GM12878 (cell line): ENCODE measurements at regions not wholly inside any gene's neighbourhood (a gene's known extent, or its start where the extent isn't known, plus 50 kb on each side); places are given as distances from the start of the nearest gene placed in this dataset.

Source experiments
- ATAC-seq: fragments of 200-7000 bp; cut with Tn5 transposase; 3 replicates; pipeline ENCODE4 v1.9.1; 2020; ENCODE audit warnings: mild to moderate bottlenecking, moderate library complexity
- BruUV-seq: library from RNA; stranded (reverse); fragments of 400-500 nt; replicated peaks from 2 replicates; lab custom pipeline; 2021; lab: Mats Ljungman, UMichigan
- CTCF ChIA-PET: fragments of 300-600 bp; sonication (Branson Sonifier 250); formaldehyde crosslinking; extraction: SDS; loops from one replicate; lab custom pipeline; 2021; ENCODE audit warnings: inconsistent platforms; lab: Yijun Ruan, JAX
- POLR2A ChIA-PET: fragments of 350-600 bp; formaldehyde crosslinking; extraction: SDS; loops from one replicate; lab custom pipeline; 2021; ENCODE audit warnings: inconsistent platforms; lab: Charles Lee
- RAD21 ChIA-PET: fragments of 300-600 bp; sonication (Branson Sonifier 250); formaldehyde crosslinking; loops from one replicate; lab custom pipeline; 2023; ENCODE audit warnings: antibody characterized with exemption; ENCODE audit not compliant: unreplicated experiment; lab: Charles Lee
- SMC1A ChIA-PET: fragments of 300-600 bp; sonication (Branson Sonifier 250); formaldehyde crosslinking; loops from one replicate; lab custom pipeline; 2023; ENCODE audit not compliant: unreplicated experiment, uncharacterized antibody; lab: Charles Lee
- DNase-seq: peaks from one replicate; pipeline ENCODE4 v3.0.0-alpha.2; 2011; ENCODE audit warnings: low read depth, low spot score
- FAIRE-seq: peaks from 3 replicates; lab custom pipeline; 2011; peaks lifted over from hg19 to GRCh38; lab: Jason Lieb, UNC
- H2AFZ ChIP-seq: 2 replicates; pipeline ENCODE4 v1.6.0; 2011; ENCODE audit warnings: low read depth, low read length, control low read depth; ENCODE audit not compliant: control insufficient read depth
- H3K27ac ChIP-seq: 2 replicates; pipeline ENCODE4 v1.5.1; 2011; ENCODE audit warnings: control low read depth; ENCODE audit not compliant: control insufficient read depth, insufficient read depth
- H3K27me3 ChIP-seq, 2 experiments: replicated peaks in 1 of 2; 2 replicates each; pipeline versions ENCODE4 v1.6.0 to v1.6.1; 2011; ENCODE audit warnings: low read length in 1 of 2; ENCODE audit not compliant: control insufficient read depth in 2 of 2, insufficient read depth in 2 of 2
- H3K36me3 ChIP-seq, 2 experiments: 2 replicates each; pipeline ENCODE4 v1.5.1; 2011; ENCODE audit warnings: low read length in 1 of 2; ENCODE audit not compliant: control insufficient read depth in 2 of 2, insufficient read depth in 2 of 2
- H3K4me1 ChIP-seq: 2 replicates; pipeline ENCODE4 v1.6.1; 2011; ENCODE audit warnings: mild to moderate bottlenecking, low read length, moderate library complexity, mixed read lengths; ENCODE audit not compliant: control insufficient read depth, insufficient read depth
- H3K4me2 ChIP-seq: 2 replicates; pipeline ENCODE4 v1.6.0; 2011; ENCODE audit warnings: control low read depth; ENCODE audit not compliant: control insufficient read depth, insufficient read depth
- H3K4me3 ChIP-seq: fragments of 200-600 bp; sonication (generic); 2 replicates; pipeline ENCODE4 v1.5.1; 2016
- H3K79me2 ChIP-seq: 2 replicates; pipeline ENCODE4 v1.6.0; 2011; ENCODE audit warnings: low read length; ENCODE audit not compliant: control insufficient read depth, insufficient read depth
- H3K9ac ChIP-seq: 2 replicates; pipeline ENCODE4 v1.8.0; 2011; ENCODE audit warnings: low read length, control low read depth, mixed read lengths; ENCODE audit not compliant: control insufficient read depth, insufficient read depth
- H3K9me3 ChIP-seq: replicated peaks from 3 replicates; pipeline ENCODE4 v1.5.1; 2011; ENCODE audit warnings: mild to moderate bottlenecking, low read length; ENCODE audit not compliant: control insufficient read depth, insufficient read depth
- H4K20me1 ChIP-seq: 2 replicates; pipeline ENCODE4 v1.6.0; 2011; ENCODE audit not compliant: control insufficient read depth, insufficient read depth
- BHLHE40 ChIP-seq, 2 experiments: fragments of 450-650 bp in 1 of 2; IDR thresholded peaks; 2 replicates each; pipeline ENCODE4 v1.6.1; 2011 to 2017; ENCODE audit warnings: low read depth in 2 of 2, borderline replicate concordance in 1 of 2, improper control_type of control experiment in 1 of 2, low read length in 1 of 2, mild to moderate bottlenecking in 1 of 2
- CREM ChIP-seq: IDR thresholded peaks from 2 replicates; pipeline ENCODE4 v1.6.1; 2014; ENCODE audit warnings: antibody characterized with exemption, low read depth
- LARP7 ChIP-seq: fragments of 450-650 bp; IDR thresholded peaks from 2 replicates; pipeline ENCODE4 v1.6.1; 2017; ENCODE audit warnings: mild to moderate bottlenecking
- NBN ChIP-seq: fragments of 450-650 bp; IDR thresholded peaks from 2 replicates; pipeline ENCODE4 v1.6.1; 2016
- PAX5 ChIP-seq: IDR thresholded peaks from 2 replicates; pipeline ENCODE4 v1.6.1; 2011; ENCODE audit warnings: low read depth, low read length, borderline replicate concordance
- POU2F2 ChIP-seq: IDR thresholded peaks from 3 replicates; pipeline ENCODE4 v1.6.1; 2011; ENCODE audit warnings: low read depth, mild to moderate bottlenecking, low read length, borderline replicate concordance
- PRDM15 ChIP-seq: fragments of 450-650 bp; formaldehyde crosslinking; IDR thresholded peaks from 2 replicates; pipeline ENCODE4 v1.4.0; 2020; ENCODE audit warnings: mild to moderate bottlenecking, moderate library complexity
- RCOR1 ChIP-seq: conservative IDR thresholded peaks from 2 replicates; pipeline ENCODE4 v1.6.1; 2012; ENCODE audit warnings: low read depth, low read length, improper control_type of control experiment
- SIN3A ChIP-seq: IDR thresholded peaks from 2 replicates; pipeline ENCODE4 v1.6.1; 2012; ENCODE audit warnings: low read depth, low read length, improper control_type of control experiment
- SREBF1 ChIP-seq: IDR thresholded peaks from 2 replicates; pipeline ENCODE4 v1.6.1; 2012; ENCODE audit warnings: mild to moderate bottlenecking, low read length
- SRF ChIP-seq, 2 experiments: IDR thresholded peaks; 2 replicates each; pipeline ENCODE4 v1.6.1; 2011; ENCODE audit warnings: low read depth in 2 of 2, low read length in 2 of 2, mild to moderate bottlenecking in 1 of 2, moderate library complexity in 1 of 2
- WRNIP1 ChIP-seq: IDR thresholded peaks from 2 replicates; pipeline ENCODE4 v1.6.1; 2011; ENCODE audit warnings: low read depth, low read length, improper control_type of control experiment, borderline replicate concordance
- ZBTB11 ChIP-seq: fragments of 450-650 bp; formaldehyde crosslinking; IDR thresholded peaks from 2 replicates; pipeline ENCODE4 v1.5.0; 2022; ENCODE audit warnings: mild to moderate bottlenecking, missing genetic modification characterization
- WGBS: methylation state at CpG from one replicate; pipeline ENCODE4 v1.1.6; 2016; ENCODE audit warnings: low lambda C conversion rate; ENCODE audit not compliant: insufficient replicate concordance, insufficient coverage; ENCODE audit errors: missing lambda C conversion rate; 5-methylcytosine and 5-hydroxymethylcytosine counted together
- in situ Hi-C: fragments of 300-500 bp; cut with MboI; formaldehyde crosslinking; loops from 9 replicates; pipeline ENCODE4 v1.14.3; 2018; ENCODE audit warnings: mixed read lengths
- intact Hi-C: fragments of 100-400 bp; cut with micrococcal nuclease; formaldehyde crosslinking; loops from one replicate; pipeline ENCODE4 v1.14.2; 2022; ENCODE audit not compliant: unreplicated experiment
- TF ChIP-seq, protein P1 (sequence below): IDR thresholded peaks from 2 replicates; pipeline ENCODE4 v1.6.1; 2012; ENCODE audit warnings: low read length, inconsistent platforms

DNA sequence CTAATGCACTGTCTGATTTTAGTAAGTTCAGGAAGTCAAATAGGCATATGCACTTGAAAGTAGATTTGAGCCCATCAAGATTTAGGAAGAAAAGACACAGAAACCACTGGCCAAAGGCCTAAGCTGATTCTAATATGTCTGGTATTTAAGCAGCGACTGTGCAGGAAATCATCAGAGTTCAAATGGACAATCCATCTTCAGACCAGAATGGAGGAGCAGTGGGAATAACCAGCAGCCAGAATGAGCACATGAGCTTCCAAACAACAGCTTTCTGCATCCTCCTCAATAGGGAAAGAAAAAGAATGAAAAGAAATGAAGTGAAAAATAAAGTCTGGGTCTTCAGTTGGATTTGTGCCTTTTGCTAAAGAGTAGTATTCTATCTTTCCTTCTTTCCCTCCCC is 50.6 kb downstream of the SOD2 start (continued):
- no peak for TF ChIP-seq ZBTB11 (CRISPR knock-in tag)
- TF ChIP-seq, protein P1, sequence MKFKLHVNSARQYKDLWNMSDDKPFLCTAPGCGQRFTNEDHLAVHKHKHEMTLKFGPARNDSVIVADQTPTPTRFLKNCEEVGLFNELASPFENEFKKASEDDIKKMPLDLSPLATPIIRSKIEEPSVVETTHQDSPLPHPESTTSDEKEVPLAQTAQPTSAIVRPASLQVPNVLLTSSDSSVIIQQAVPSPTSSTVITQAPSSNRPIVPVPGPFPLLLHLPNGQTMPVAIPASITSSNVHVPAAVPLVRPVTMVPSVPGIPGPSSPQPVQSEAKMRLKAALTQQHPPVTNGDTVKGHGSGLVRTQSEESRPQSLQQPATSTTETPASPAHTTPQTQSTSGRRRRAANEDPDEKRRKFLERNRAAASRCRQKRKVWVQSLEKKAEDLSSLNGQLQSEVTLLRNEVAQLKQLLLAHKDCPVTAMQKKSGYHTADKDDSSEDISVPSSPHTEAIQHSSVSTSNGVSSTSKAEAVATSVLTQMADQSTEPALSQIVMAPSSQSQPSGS: no peak
- TF ChIP-seq RCOR1: no peak
- TF ChIP-seq PAX5: no peak
- no peak for TF ChIP-seq BHLHE40 (IDR thresholded peaks at IDR 0.05; ENCODE audit: borderline replicate concordance in 1 of 2, low read depth in 2 of 2, low read length in 1 of 2)
- no peak for TF ChIP-seq POU2F2

DNA sequence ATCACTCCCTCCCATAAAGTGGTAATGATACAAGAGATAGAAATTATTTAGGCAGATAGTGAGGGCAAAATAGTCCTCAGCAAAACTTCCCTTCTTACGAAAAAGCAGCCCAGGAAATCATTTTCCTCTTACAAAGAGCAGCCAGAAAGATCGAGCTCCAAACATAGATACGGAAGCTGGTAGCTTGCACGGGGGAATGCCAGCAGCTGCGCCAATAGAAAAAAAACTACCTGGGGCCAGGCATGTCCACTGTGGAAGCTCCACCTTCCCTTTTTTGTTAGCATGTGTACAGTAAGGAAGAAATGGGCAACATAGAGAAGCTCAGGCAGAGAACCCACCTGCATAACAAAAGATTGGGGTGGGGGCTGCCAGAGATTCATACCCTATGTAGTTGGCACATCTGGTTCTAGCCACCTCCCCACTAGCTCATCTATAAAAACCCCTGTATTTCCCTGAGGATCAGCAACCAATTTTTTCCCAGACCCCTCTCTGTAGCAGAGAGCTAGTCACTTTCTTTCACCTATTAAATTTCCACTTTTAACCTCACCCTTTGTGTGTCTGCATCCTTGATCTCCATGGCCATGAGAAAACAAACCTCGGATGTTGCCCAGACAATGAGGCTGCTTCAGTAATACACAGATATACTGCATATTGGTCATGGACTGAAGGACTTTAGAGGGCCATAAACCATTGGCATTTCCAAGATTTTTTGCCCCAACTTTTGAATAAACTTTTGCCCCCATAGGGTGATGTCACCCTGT is 52.1 kb downstream of the SOD2 start:
- Histone ChIP-seq H3K27ac (no peak overlapping the region), H3K9ac (no peak overlapping the region), H3K4me3 (no peak overlapping the region), H3K36me3 (no peaks in the 10 kb centered on the region), H3K4me2 (no peak overlapping the region), H3K9me3 (no peaks in the 10 kb centered on the region), H4K20me1 (no peaks in the 10 kb centered on the region), H3K4me1 (no peaks in the 10 kb centered on the region), H3K27me3 (no peaks in the 10 kb centered on the region), H2AFZ (no peak overlapping the region), H3K79me2 (no peaks in the 10 kb centered on the region)
- ChIA-PET POLR2A (no interaction called here), RAD21 (no interaction called here), SMC1A (interaction anchor here (0.7 to 0.9 kb wide), 2 partner anchors 9 to 220 kb away, joined by 3 read pairs; no protein-coding TSS in a partner anchor), CTCF (interaction anchor here (1.2 to 1.6 kb wide), 2 partner anchors 15 to 17 kb away, joined by 3 read pairs; no protein-coding TSS in a partner anchor)
- intact Hi-C loops (no loop called here), in situ Hi-C loops (no loop called here)
- FAIRE-seq (no peak), ATAC-seq (no peak), DNase-seq (no peak)
- no TSS peak for BruUV-seq
- 54% methylated on average over 6 of the region's 6 CpGs for WGBS
- no peak for TF ChIP-seq SIN3A
- TF ChIP-seq SRF (IDR thresholded peaks at IDR 0.05; ENCODE audit: low read depth in 2 of 2, low read length in 2 of 2): no peak
- TF ChIP-seq CREM: no peak
- no peak for TF ChIP-seq NBN
- TF ChIP-seq LARP7: no peak
- TF ChIP-seq WRNIP1: no peak
- TF ChIP-seq SREBF1: no peak
- TF ChIP-seq PRDM15 (CRISPR knock-in tag): no peak
